ENCODE measurements at regions not wholly inside any gene's neighbourhood (a gene's known extent, or its start where the extent isn't known, plus 50 kb on each side); places are given as distances from the start of the nearest gene placed in this dataset.

GRCh38 chr10:78898341-78899097 is 170.2 kb upstream of the ZMIZ1 start:
- no peaks in the 10 kb centered on the region for H3F3A ChIP-seq (ENCODE audit: insufficient read depth, low read depth)
- H3K79me2 ChIP-seq (ENCODE audit: low read depth) = no peaks in the 10 kb centered on the region
- ChIA-PET CTCF (no interaction called here), POLR2A (ENCODE audit: unreplicated experiment) (no interaction called here)
- H2AFZ ChIP-seq = no peak overlapping the region
- BruUV-seq (replicated peaks) = no TSS peak
- no peaks in the 10 kb centered on the region for H3K36me3 ChIP-seq (ENCODE audit: low read depth)
- no peaks in the 10 kb centered on the region for H3K27me3 ChIP-seq (ENCODE audit: insufficient read depth, low read depth)
- H3K9me2 ChIP-seq (ENCODE audit: insufficient read depth) = no peaks in the 10 kb centered on the region
- no peak overlapping the region for H3K4me3 ChIP-seq
- no peaks in the 10 kb centered on the region for H4K20me1 ChIP-seq (ENCODE audit: insufficient read depth)
- no peaks in the 10 kb centered on the region for H3K4me1 ChIP-seq (replicated peaks; ENCODE audit: insufficient read depth)
- no peak overlapping the region for H3K27ac ChIP-seq
- no peak for DNase-seq
- H3K9me3 ChIP-seq (ENCODE audit: insufficient read depth, low read depth) = no peaks in the 10 kb centered on the region
- TF ChIP-seq CTCF (conservative IDR thresholded peaks at IDR 0.05) (no peak), EZH2 (IDR thresholded peaks at IDR 0.05; ENCODE audit: low read depth) (no peak)
- H3K4me2 ChIP-seq = no peak overlapping the region
- intact Hi-C loops (cut with micrococcal nuclease; ENCODE audit: unreplicated experiment) = no loop called here

- CTCF ChIA-PET = no interaction called here
- BruUV-seq (replicated peaks) = no TSS peak
These were observed 169.5 kb upstream of the ZMIZ1 start for GRCh38 chr10:78899098-78899754.

More at GRCh38 chr10:78899098-78899754, 169.5 kb upstream of the ZMIZ1 start:
- Histone ChIP-seq H3K9me2 (ENCODE audit: insufficient read depth) (no peaks in the 10 kb centered on the region), H3F3A (ENCODE audit: insufficient read depth, low read depth) (no peaks in the 10 kb centered on the region), H3K9me3 (ENCODE audit: insufficient read depth, low read depth) (no peaks in the 10 kb centered on the region), H3K36me3 (ENCODE audit: low read depth) (no peaks in the 10 kb centered on the region), H2AFZ (no peak overlapping the region), H3K27ac (no peak overlapping the region), H3K79me2 (ENCODE audit: low read depth) (no peaks in the 10 kb centered on the region), H3K27me3 (ENCODE audit: insufficient read depth, low read depth) (no peaks in the 10 kb centered on the region), H3K4me1 (replicated peaks; ENCODE audit: insufficient read depth) (no peaks in the 10 kb centered on the region), H4K20me1 (ENCODE audit: insufficient read depth) (no peaks in the 10 kb centered on the region), H3K4me2 (no peak overlapping the region), H3K4me3 (no peak overlapping the region)
- POLR2A ChIA-PET (ENCODE audit: unreplicated experiment) = no interaction called here
- no peak for TF ChIP-seq CTCF (conservative IDR thresholded peaks at IDR 0.05)
- TF ChIP-seq EZH2 (IDR thresholded peaks at IDR 0.05; ENCODE audit: low read depth) = no peak
- DNase-seq = no peak
- intact Hi-C loops (cut with micrococcal nuclease; ENCODE audit: unreplicated experiment) = no loop called here

All from PC-9 (cell line).